DOHH2 (cell line): ENCODE measurements at regions not wholly inside any gene's neighbourhood (a gene's known extent, or its start where the extent isn't known, plus 50 kb on each side); places are given as distances from the start of the nearest gene placed in this dataset.

Experiments used
- CTCF ChIP-seq: fragments of 200-600 bp; sonication (generic); IDR thresholded peaks from one replicate; pipeline ENCODE4 v1.5.1; 2014; ENCODE audit warnings: antibody characterized with exemption, mild to moderate bottlenecking, low read depth, low read length; ENCODE audit not compliant: poor library complexity, severe bottlenecking
- EZH2phosphoT487 ChIP-seq: fragments of 200-600 bp; sonication (generic); IDR thresholded peaks from 2 replicates; pipeline ENCODE4 v1.6.1; 2017; ENCODE audit warnings: borderline replicate concordance, mild to moderate bottlenecking, antibody characterized with exemption, low read length, moderate library complexity, mixed read lengths

GRCh38 chr4:115332078-115332477 lies 218.7 kb upstream of the NDST4 start:
- no peak for TF ChIP-seq CTCF
- TF ChIP-seq EZH2phosphoT487, result no peak
